ENCODE measurements at regions not wholly inside any gene's neighbourhood (a gene's known extent, or its start where the extent isn't known, plus 50 kb on each side); places are given as distances from the start of the nearest gene placed in this dataset.

- Histone ChIP-seq H2AFZ (ENCODE audit: control insufficient read depth, low read depth, low read length) (no peak overlapping the region), H3K27me3 (replicated peaks in 1 of 2; ENCODE audit: control insufficient read depth in 2 of 2, insufficient read depth in 2 of 2, low read length in 1 of 2) (no peaks in the 10 kb centered on the region), H3K36me3 (ENCODE audit: control insufficient read depth in 2 of 2, insufficient read depth in 2 of 2, low read length in 1 of 2) (no peaks in the 10 kb centered on the region), H4K20me1 (ENCODE audit: control insufficient read depth, insufficient read depth) (no peaks in the 10 kb centered on the region), H3K9ac (ENCODE audit: control insufficient read depth, insufficient read depth, low read length) (no peak overlapping the region), H3K79me2 (ENCODE audit: control insufficient read depth, insufficient read depth, low read length) (no peaks in the 10 kb centered on the region), H3K4me3 (no peak overlapping the region), H3K4me2 (ENCODE audit: control insufficient read depth, insufficient read depth) (no peak overlapping the region), H3K4me1 (ENCODE audit: control insufficient read depth, insufficient read depth, low read length) (no peaks in the 10 kb centered on the region), H3K9me3 (replicated peaks; ENCODE audit: control insufficient read depth, insufficient read depth, low read length) (no peaks in the 10 kb centered on the region), H3K27ac (ENCODE audit: control insufficient read depth, insufficient read depth) (no peak overlapping the region)
- in situ Hi-C loops (cut with MboI): no loop called here
- POLR2A ChIA-PET: interaction anchor here (0.7 kb wide), 1 partner anchor 35 kb away, joined by 3 read pairs; no protein-coding TSS in a partner anchor
- no peak for TF ChIP-seq ZNF384 (IDR thresholded peaks at IDR 0.05; ENCODE audit: borderline replicate concordance, low read depth, low read length)
- no peak for TF ChIP-seq KLF5 (IDR thresholded peaks at IDR 0.05; ENCODE audit: partially characterized antibody)
- TF ChIP-seq ATF7 (IDR thresholded peaks at IDR 0.05; ENCODE audit: low read depth): no peak
- no peak for DNase-seq (ENCODE audit: low read depth, low spot score)
- SMC1A ChIA-PET (ENCODE audit: uncharacterized antibody, unreplicated experiment): interaction anchor here (0.6 kb wide), 1 partner anchor 610 kb away, joined by 3 read pairs; no protein-coding TSS in a partner anchor
- no TSS peak for BruUV-seq (replicated peaks)
- intact Hi-C loops (cut with micrococcal nuclease; ENCODE audit: unreplicated experiment): loop anchor here (10.0 kb wide), 1 partner anchor 493 kb away; no protein-coding TSS in a partner anchor
- CTCF ChIA-PET: interaction anchor here (0.8 kb wide), 1 partner anchor 495 kb away, joined by 3 read pairs; no protein-coding TSS in a partner anchor
- FAIRE-seq: no peak
- 17% methylated on average over 1 of the region's 1 CpG for WGBS (ENCODE audit: insufficient coverage, insufficient replicate concordance, low lambda C conversion rate, missing lambda C conversion rate)
- RAD21 ChIA-PET (ENCODE audit: unreplicated experiment): no interaction called here
- no peak for ATAC-seq
Observed at GRCh38 chr2:194822097-194822496, 834.9 kb upstream of the SLC39A10 start.

DNA sequence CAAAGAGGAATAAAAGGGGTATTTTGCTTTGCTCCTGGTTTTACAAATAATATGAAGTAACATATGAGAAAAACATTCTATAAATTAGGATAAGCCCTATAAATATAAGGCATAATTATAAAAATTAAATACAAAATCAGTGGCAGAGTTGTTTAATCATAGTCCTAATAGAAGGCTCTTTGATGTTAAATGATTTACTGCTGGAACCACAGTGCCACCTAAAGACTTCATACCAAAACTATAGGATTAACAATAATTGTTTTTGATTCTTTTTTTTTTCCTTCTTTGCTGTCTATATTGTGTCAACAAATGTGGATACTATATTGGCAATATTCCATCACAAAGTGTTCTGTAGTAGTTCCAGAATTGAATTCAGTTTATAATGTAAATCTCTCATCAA lies 837.7 kb upstream of the SLC39A10 start:
- intact Hi-C loops (cut with micrococcal nuclease; ENCODE audit: unreplicated experiment): loop anchor here (1.0 to 5.0 kb wide), 2 partner anchors 273 to 652 kb away; no protein-coding TSS in a partner anchor
- in situ Hi-C loops (cut with MboI): no loop called here
- ChIA-PET RAD21 (ENCODE audit: unreplicated experiment) (no interaction called here), POLR2A (no interaction called here), SMC1A (ENCODE audit: uncharacterized antibody, unreplicated experiment) (no interaction called here), CTCF (no interaction called here)
- H3K27me3 ChIP-seq (replicated peaks in 1 of 2; ENCODE audit: control insufficient read depth in 2 of 2, insufficient read depth in 2 of 2, low read length in 1 of 2): no peaks in the 10 kb centered on the region
- BruUV-seq (replicated peaks): no TSS peak
- H3K4me3 ChIP-seq: no peak overlapping the region
- H3K4me1 ChIP-seq (ENCODE audit: control insufficient read depth, insufficient read depth, low read length): no peaks in the 10 kb centered on the region
- H3K79me2 ChIP-seq (ENCODE audit: control insufficient read depth, insufficient read depth, low read length): no peaks in the 10 kb centered on the region
- H3K27ac ChIP-seq (ENCODE audit: control insufficient read depth, insufficient read depth): no peak overlapping the region
- no peak for FAIRE-seq
- peak; percentile 33; the same call in 2 of the 3 replicates for ATAC-seq
- no peaks in the 10 kb centered on the region for H3K36me3 ChIP-seq (ENCODE audit: control insufficient read depth in 2 of 2, insufficient read depth in 2 of 2, low read length in 1 of 2)
- H3K9ac ChIP-seq (ENCODE audit: control insufficient read depth, insufficient read depth, low read length): no peak overlapping the region
- no peak for DNase-seq (ENCODE audit: low read depth, low spot score)
- H3K9me3 ChIP-seq (replicated peaks; ENCODE audit: control insufficient read depth, insufficient read depth, low read length): no peaks in the 10 kb centered on the region
- H4K20me1 ChIP-seq (ENCODE audit: control insufficient read depth, insufficient read depth): no peaks in the 10 kb centered on the region
- no peak overlapping the region for H2AFZ ChIP-seq (ENCODE audit: control insufficient read depth, low read depth, low read length)
- H3K4me2 ChIP-seq (ENCODE audit: control insufficient read depth, insufficient read depth): no peak overlapping the region
- TF ChIP-seq, protein P1, sequence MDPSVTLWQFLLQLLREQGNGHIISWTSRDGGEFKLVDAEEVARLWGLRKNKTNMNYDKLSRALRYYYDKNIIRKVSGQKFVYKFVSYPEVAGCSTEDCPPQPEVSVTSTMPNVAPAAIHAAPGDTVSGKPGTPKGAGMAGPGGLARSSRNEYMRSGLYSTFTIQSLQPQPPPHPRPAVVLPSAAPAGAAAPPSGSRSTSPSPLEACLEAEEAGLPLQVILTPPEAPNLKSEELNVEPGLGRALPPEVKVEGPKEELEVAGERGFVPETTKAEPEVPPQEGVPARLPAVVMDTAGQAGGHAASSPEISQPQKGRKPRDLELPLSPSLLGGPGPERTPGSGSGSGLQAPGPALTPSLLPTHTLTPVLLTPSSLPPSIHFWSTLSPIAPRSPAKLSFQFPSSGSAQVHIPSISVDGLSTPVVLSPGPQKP (IDR thresholded peaks at IDR 0.05; ENCODE audit: low read depth, low read length): no peak
- TF ChIP-seq NFYB (IDR thresholded peaks at IDR 0.05; ENCODE audit: insufficient read depth, low read depth, low read length) (no peak), NFXL1 (IDR thresholded peaks at IDR 0.05; ENCODE audit: borderline replicate concordance) (no peak), RAD21 (IDR thresholded peaks at IDR 0.05; ENCODE audit: insufficient read depth, low read depth, low read length) (peak; percentile 54; the same call in 1 of the 2 replicates), CTCF (IDR thresholded peaks at IDR 0.05 in 2 of 3, conservative IDR thresholded peaks at IDR 0.05 in 1 of 3; ENCODE audit: control insufficient read depth in 2 of 3, extremely low read depth in 1 of 3, insufficient read depth in 1 of 3, low read depth in 3 of 3, low read length in 3 of 3) (no peak; a peak in 1 of 6 replicates), ESRRA (IDR thresholded peaks at IDR 0.05; ENCODE audit: low read length) (no peak)
- TF ChIP-seq, protein P2, sequence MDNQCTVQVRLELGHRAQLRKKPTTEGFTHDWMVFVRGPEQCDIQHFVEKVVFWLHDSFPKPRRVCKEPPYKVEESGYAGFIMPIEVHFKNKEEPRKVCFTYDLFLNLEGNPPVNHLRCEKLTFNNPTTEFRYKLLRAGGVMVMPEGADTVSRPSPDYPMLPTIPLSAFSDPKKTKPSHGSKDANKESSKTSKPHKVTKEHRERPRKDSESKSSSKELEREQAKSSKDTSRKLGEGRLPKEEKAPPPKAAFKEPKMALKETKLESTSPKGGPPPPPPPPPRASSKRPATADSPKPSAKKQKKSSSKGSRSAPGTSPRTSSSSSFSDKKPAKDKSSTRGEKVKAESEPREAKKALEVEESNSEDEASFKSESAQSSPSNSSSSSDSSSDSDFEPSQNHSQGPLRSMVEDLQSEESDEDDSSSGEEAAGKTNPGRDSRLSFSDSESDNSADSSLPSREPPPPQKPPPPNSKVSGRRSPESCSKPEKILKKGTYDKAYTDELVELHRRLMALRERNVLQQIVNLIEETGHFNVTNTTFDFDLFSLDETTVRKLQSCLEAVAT (IDR thresholded peaks at IDR 0.05): no peak
- TF ChIP-seq, protein P3, sequence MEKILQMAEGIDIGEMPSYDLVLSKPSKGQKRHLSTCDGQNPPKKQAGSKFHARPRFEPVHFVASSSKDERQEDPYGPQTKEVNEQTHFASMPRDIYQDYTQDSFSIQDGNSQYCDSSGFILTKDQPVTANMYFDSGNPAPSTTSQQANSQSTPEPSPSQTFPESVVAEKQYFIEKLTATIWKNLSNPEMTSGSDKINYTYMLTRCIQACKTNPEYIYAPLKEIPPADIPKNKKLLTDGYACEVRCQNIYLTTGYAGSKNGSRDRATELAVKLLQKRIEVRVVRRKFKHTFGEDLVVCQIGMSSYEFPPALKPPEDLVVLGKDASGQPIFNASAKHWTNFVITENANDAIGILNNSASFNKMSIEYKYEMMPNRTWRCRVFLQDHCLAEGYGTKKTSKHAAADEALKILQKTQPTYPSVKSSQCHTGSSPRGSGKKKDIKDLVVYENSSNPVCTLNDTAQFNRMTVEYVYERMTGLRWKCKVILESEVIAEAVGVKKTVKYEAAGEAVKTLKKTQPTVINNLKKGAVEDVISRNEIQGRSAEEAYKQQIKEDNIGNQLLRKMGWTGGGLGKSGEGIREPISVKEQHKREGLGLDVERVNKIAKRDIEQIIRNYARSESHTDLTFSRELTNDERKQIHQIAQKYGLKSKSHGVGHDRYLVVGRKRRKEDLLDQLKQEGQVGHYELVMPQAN (conservative IDR thresholded peaks at IDR 0.05): no peak

Measured in GM12878 (cell line).